ENCODE measurements at regions not wholly inside any gene's neighbourhood (a gene's known extent, or its start where the extent isn't known, plus 50 kb on each side); places are given as distances from the start of the nearest gene placed in this dataset.
"Not testable (repeated sequence)": the region's sequence is repeated elsewhere in the genome, so short reads cannot be mapped to it uniquely, and the experiment has no call there.

DNA sequence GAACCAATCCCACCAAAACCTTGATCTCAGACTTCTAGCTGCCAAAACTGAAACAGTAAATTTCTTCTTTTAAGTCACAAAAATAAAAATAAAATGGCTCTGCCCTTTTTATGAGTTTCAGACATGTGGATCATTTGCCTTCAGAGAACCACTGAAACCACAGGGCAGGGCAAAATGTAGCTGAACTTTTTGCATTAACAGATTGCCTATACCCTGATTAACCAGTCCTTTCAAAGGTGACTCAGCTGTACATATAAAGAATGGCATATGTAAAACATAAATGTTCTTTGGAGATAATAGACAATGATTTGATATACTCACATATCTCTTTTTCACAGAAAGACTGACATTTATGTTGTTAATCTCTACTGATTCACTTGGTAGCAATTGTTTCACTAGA is 187.1 kb upstream of the GRIN3A start:
- no peaks in the 10 kb centered on the region for H3F3A ChIP-seq (ENCODE audit: insufficient read depth)

DNA sequence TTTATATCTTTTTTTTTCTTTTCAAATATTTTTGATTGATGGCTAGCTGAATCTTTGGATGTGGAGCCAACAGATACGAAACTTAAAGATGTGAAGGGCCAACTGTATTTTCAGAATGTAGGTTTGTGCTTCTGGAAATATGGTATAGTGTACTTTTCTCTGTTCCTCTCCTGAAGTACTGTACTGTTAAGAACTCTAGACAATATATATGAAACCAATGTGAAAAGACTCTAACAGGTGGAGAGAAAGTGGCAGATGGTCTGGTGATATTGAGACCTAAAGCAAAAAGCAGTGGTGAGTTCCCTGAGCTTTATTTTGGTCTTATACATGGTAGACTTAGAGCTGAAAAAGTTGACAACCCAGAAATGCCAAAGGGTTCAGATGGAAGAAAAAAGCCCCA is 185.0 kb upstream of the GRIN3A start:
- H3K27ac ChIP-seq (ENCODE audit: low read depth, low read length) = no peak overlapping the region
- H3F3A ChIP-seq (ENCODE audit: insufficient read depth) = no peaks in the 10 kb centered on the region
- no peak overlapping the region for H2AFZ ChIP-seq (ENCODE audit: low read depth, low read length, severe bottlenecking)
- no peaks in the 10 kb centered on the region for H3K9me2 ChIP-seq (replicated peaks; ENCODE audit: insufficient read depth, low read length)
- TF ChIP-seq, protein P1, sequence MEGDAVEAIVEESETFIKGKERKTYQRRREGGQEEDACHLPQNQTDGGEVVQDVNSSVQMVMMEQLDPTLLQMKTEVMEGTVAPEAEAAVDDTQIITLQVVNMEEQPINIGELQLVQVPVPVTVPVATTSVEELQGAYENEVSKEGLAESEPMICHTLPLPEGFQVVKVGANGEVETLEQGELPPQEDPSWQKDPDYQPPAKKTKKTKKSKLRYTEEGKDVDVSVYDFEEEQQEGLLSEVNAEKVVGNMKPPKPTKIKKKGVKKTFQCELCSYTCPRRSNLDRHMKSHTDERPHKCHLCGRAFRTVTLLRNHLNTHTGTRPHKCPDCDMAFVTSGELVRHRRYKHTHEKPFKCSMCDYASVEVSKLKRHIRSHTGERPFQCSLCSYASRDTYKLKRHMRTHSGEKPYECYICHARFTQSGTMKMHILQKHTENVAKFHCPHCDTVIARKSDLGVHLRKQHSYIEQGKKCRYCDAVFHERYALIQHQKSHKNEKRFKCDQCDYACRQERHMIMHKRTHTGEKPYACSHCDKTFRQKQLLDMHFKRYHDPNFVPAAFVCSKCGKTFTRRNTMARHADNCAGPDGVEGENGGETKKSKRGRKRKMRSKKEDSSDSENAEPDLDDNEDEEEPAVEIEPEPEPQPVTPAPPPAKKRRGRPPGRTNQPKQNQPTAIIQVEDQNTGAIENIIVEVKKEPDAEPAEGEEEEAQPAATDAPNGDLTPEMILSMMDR (IDR thresholded peaks at IDR 0.05; ENCODE audit: insufficient read depth, low read length, poor library complexity, severe bottlenecking) = no peak
- no peak for TF ChIP-seq EZH2phosphoT487 (conservative IDR thresholded peaks at IDR 0.05; ENCODE audit: low read length)
- no peak overlapping the region for H3K4me3 ChIP-seq (ENCODE audit: insufficient read depth, low read length, poor library complexity, severe bottlenecking)
- no peaks in the 10 kb centered on the region for H3K27me3 ChIP-seq (ENCODE audit: low read length)
- no peak overlapping the region for H3K4me2 ChIP-seq (ENCODE audit: low read depth, low read length, poor library complexity, severe bottlenecking)
- no peaks in the 10 kb centered on the region for H3K9me3 ChIP-seq (ENCODE audit: insufficient read depth, low read length)
- H3K9ac ChIP-seq (ENCODE audit: low read length) = no peak overlapping the region
- H4K20me1 ChIP-seq (ENCODE audit: low read depth, low read length) = no peaks in the 10 kb centered on the region
- H3K36me3 ChIP-seq (ENCODE audit: low read length) = no peaks in the 10 kb centered on the region
- H3K79me2 ChIP-seq (ENCODE audit: insufficient read depth, low read length) = no peaks in the 10 kb centered on the region

More for the DNA sequence above, 187.1 kb upstream of the GRIN3A start:
- Histone ChIP-seq H3K79me2 (ENCODE audit: insufficient read depth, low read length) (no peaks in the 10 kb centered on the region), H3K27me3 (ENCODE audit: low read length) (no peaks in the 10 kb centered on the region), H4K20me1 (ENCODE audit: low read depth, low read length) (no peaks in the 10 kb centered on the region), H3K9me3 (ENCODE audit: insufficient read depth, low read length) (no peaks in the 10 kb centered on the region), H3K4me3 (ENCODE audit: insufficient read depth, low read length, poor library complexity, severe bottlenecking) (no peak overlapping the region), H3K9me2 (replicated peaks; ENCODE audit: insufficient read depth, low read length) (no peaks in the 10 kb centered on the region), H3K36me3 (ENCODE audit: low read length) (no peaks in the 10 kb centered on the region), H2AFZ (ENCODE audit: low read depth, low read length, severe bottlenecking) (no peak overlapping the region), H3K4me2 (ENCODE audit: low read depth, low read length, poor library complexity, severe bottlenecking) (no peak overlapping the region), H3K9ac (ENCODE audit: low read length) (no peak overlapping the region), H3K27ac (ENCODE audit: low read depth, low read length) (no peak overlapping the region)
- TF ChIP-seq, protein P1 (IDR thresholded peaks at IDR 0.05; ENCODE audit: insufficient read depth, low read length, poor library complexity, severe bottlenecking) = no peak
- TF ChIP-seq EZH2phosphoT487 (conservative IDR thresholded peaks at IDR 0.05; ENCODE audit: low read length) = no peak

DNA sequence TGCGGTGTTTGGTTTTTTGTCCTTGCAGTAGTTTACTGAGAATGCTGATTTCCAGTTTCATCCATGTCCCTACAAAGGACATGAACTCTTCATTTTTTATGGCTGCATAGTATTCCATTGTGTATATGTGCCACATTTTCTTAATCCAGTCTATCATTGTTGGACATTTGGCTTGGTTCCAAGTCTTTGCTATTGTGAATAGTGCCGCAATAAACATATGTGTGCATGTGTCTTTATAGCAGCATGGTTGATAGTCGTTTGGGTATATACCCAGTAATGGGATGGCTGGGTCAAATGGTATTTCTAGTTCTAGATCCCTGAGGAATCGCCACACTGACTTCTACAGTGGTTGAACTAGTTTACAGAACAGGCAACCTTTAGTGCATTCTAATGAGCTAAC is 178.5 kb upstream of the GRIN3A start:
- H3K9ac ChIP-seq (ENCODE audit: low read length); H3K9me3 ChIP-seq (ENCODE audit: insufficient read depth, low read length); H2AFZ ChIP-seq (ENCODE audit: low read depth, low read length, severe bottlenecking); H3K27me3 ChIP-seq (ENCODE audit: low read length); H3K36me3 ChIP-seq (ENCODE audit: low read length); H3K79me2 ChIP-seq (ENCODE audit: insufficient read depth, low read length); H3K9me2 ChIP-seq (replicated peaks; ENCODE audit: insufficient read depth, low read length); H3F3A ChIP-seq (ENCODE audit: insufficient read depth); H4K20me1 ChIP-seq (ENCODE audit: low read depth, low read length); H3K4me2 ChIP-seq (ENCODE audit: low read depth, low read length, poor library complexity, severe bottlenecking); H3K27ac ChIP-seq (ENCODE audit: low read depth, low read length); H3K4me3 ChIP-seq (ENCODE audit: insufficient read depth, low read length, poor library complexity, severe bottlenecking): not testable (repeated sequence)

DNA sequence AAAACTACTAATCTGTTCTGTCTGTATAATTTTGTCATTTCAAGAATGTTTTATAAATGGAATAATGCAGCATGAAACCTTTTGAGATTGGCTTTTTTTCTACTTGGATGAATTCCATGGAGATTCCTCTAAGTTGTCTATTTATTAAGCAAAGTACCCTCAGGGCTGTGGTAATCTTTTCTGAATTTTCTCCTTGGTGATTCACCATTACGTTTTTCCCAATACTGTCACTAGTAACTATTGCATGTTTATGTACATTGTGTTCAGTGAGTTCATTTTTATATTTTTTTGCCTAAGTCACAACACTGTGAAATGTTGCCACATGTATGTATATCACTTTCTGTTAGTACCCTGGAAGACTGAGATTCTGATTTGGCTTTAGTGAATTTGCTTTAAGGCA is 177.0 kb upstream of the GRIN3A start:
- no peaks in the 10 kb centered on the region for H3K36me3 ChIP-seq (ENCODE audit: low read length)
- H3K9me2 ChIP-seq (replicated peaks; ENCODE audit: insufficient read depth, low read length) = no peaks in the 10 kb centered on the region
- no peaks in the 10 kb centered on the region for H3K9me3 ChIP-seq (ENCODE audit: insufficient read depth, low read length)
- no peak overlapping the region for H3K9ac ChIP-seq (ENCODE audit: low read length)
- no peaks in the 10 kb centered on the region for H3K27me3 ChIP-seq (ENCODE audit: low read length)
- H3K79me2 ChIP-seq (ENCODE audit: insufficient read depth, low read length) = no peaks in the 10 kb centered on the region
- TF ChIP-seq EZH2phosphoT487 (conservative IDR thresholded peaks at IDR 0.05; ENCODE audit: low read length) = no peak
- TF ChIP-seq, protein P1 (IDR thresholded peaks at IDR 0.05; ENCODE audit: insufficient read depth, low read length, poor library complexity, severe bottlenecking) = no peak
- H3K4me2 ChIP-seq (ENCODE audit: low read depth, low read length, poor library complexity, severe bottlenecking) = no peak overlapping the region
- no peak overlapping the region for H2AFZ ChIP-seq (ENCODE audit: low read depth, low read length, severe bottlenecking)
- no peak overlapping the region for H3K27ac ChIP-seq (ENCODE audit: low read depth, low read length)
- no peaks in the 10 kb centered on the region for H3F3A ChIP-seq (ENCODE audit: insufficient read depth)
- no peaks in the 10 kb centered on the region for H4K20me1 ChIP-seq (ENCODE audit: low read depth, low read length)
- no peak overlapping the region for H3K4me3 ChIP-seq (ENCODE audit: insufficient read depth, low read length, poor library complexity, severe bottlenecking)
